ENCODE measurements at regions not wholly inside any gene's neighbourhood (a gene's known extent, or its start where the extent isn't known, plus 50 kb on each side); places are given as distances from the start of the nearest gene placed in this dataset.

- H3K9me3 ChIP-seq = no peaks in the 10 kb centered on the region
- no peaks in the 10 kb centered on the region for H3K36me3 ChIP-seq
- intact Hi-C loops (cut with DNase I) = no loop called here
- no peak overlapping the region for H3K27ac ChIP-seq
- no peaks in the 10 kb centered on the region for H3K27me3 ChIP-seq
- H3K4me1 ChIP-seq = no peaks in the 10 kb centered on the region
- no peak overlapping the region for H3K9ac ChIP-seq (ENCODE audit: low read depth in 2 of 2, low read length in 2 of 2)
- TF ChIP-seq CTCF (IDR thresholded peaks at IDR 0.05) = no peak
- H3K4me3 ChIP-seq = no peak overlapping the region
- DNase-seq = no peak
Observed at GRCh38 chr2:226634943-226635604, 164.5 kb downstream of the IRS1 start.

DNA sequence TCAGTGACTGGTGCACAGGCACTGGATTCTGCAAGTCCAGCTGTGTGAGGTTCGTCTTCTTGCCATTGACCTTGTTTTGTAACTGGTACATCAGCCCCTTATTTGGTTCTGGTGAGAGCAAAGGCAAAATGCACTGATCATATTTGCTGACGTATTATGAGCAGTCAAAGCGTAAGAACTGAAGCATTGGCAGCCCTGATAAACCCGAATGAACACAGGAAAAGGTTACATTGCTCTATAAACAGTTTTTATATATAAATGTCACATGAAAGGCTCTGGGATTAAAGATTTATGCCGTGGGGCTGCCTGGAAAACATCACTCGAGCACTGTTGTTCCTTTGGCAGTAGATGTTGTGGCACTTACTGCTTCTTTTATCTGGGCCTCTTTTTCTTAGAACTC lies 167.9 kb downstream of the IRS1 start:
- H3K9me3 ChIP-seq = no peaks in the 10 kb centered on the region
- no peak overlapping the region for H3K27ac ChIP-seq
- no peak overlapping the region for H3K9ac ChIP-seq (ENCODE audit: low read depth in 2 of 2, low read length in 2 of 2)
- H3K4me1 ChIP-seq = no peaks in the 10 kb centered on the region
- no peaks in the 10 kb centered on the region for H3K36me3 ChIP-seq
- no peak overlapping the region for H3K4me3 ChIP-seq
- intact Hi-C loops (cut with DNase I) = no loop called here
- H3K27me3 ChIP-seq = no peaks in the 10 kb centered on the region
- no peak for TF ChIP-seq CTCF (IDR thresholded peaks at IDR 0.05)
- DNase-seq = no peak

- intact Hi-C loops (cut with DNase I) = no loop called here
Observed at GRCh38 chr2:226631187-226631586, 168.4 kb downstream of the IRS1 start.

DNA sequence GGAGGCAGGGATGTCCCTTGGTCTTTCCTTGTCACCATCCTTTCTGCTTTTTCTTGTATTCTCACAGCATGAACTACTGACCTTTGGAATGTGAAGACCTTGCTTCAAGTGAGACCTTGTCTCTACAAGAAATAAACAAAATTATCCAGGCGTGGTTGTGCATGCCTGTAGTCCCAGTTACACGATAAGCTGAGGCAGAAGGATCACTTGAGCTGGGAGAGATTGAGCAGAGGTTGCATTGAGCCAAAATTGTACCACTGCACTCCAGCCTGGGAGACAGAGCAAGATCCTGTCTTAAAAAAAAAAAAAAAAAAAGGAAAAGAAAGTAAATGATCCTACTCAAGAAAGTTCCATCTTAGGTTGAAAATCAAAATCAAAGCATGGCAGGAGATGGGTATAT lies 173.7 kb downstream of the IRS1 start:
- H3K27ac ChIP-seq = no peak overlapping the region
- no peak for DNase-seq
- no peak for TF ChIP-seq CTCF (IDR thresholded peaks at IDR 0.05)
- no peaks in the 10 kb centered on the region for H3K4me1 ChIP-seq
- no peaks in the 10 kb centered on the region for H3K36me3 ChIP-seq
- intact Hi-C loops (cut with DNase I) = no loop called here
- no peak overlapping the region for H3K9ac ChIP-seq (ENCODE audit: low read depth in 2 of 2, low read length in 2 of 2)
- no peak overlapping the region for H3K4me3 ChIP-seq
- no peaks in the 10 kb centered on the region for H3K27me3 ChIP-seq
- H3K9me3 ChIP-seq = no peaks in the 10 kb centered on the region

More at GRCh38 chr2:226631187-226631586, 168.4 kb downstream of the IRS1 start:
- Histone ChIP-seq H3K4me3 (no peak overlapping the region), H3K4me1 (no peaks in the 10 kb centered on the region), H3K9ac (ENCODE audit: low read depth in 2 of 2, low read length in 2 of 2) (no peak overlapping the region), H3K9me3 (no peaks in the 10 kb centered on the region), H3K27me3 (no peaks in the 10 kb centered on the region), H3K27ac (peak overlapping the region; percentile 5), H3K36me3 (no peaks in the 10 kb centered on the region)
- DNase-seq = no peak
- no peak for TF ChIP-seq CTCF (IDR thresholded peaks at IDR 0.05)

DNA sequence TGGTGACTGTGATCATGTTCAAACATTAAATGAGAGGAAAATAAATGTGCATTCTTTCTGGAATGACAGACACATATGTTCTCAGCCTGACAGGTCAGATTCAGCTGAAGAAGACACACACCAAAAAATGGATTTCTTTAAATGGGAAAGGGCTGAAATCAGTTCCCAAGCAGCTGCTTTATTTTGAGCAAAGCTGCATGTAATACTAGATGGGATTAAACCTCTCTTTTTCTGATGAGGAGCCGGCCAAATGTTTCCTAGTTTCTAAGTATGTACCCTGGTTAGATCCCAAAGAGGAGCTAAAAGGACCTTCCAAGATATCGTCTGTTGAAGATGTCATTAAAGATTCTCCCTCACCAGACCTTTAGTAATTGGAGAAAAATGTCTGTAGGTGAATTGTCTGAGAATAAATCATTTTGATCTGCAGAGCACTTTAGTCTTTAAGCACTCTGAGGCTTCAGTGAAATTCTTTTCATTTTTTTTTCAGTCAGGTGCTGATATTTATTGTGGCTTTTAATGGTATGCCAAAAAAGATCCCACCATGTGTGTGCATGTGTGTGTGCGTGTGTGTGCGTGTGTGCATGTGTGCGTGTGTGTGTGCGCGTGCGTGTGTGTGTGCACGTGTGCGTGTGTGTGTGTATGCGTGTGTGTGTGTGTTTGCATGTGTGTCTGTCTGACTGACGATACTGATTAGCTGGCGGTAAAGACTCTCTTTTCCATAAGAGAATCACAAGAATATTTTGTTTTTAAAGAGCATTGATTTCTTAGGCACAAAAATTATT lies 175.8 kb downstream of the IRS1 start:
- intact Hi-C loops (cut with DNase I) = no loop called here
- TF ChIP-seq CTCF (IDR thresholded peaks at IDR 0.05) = no peak
- H3K4me3 ChIP-seq = no peak overlapping the region
- H3K4me1 ChIP-seq = no peaks in the 10 kb centered on the region
- no peak overlapping the region for H3K9ac ChIP-seq (ENCODE audit: low read depth in 2 of 2, low read length in 2 of 2)
- no peaks in the 10 kb centered on the region for H3K9me3 ChIP-seq
- H3K36me3 ChIP-seq = no peaks in the 10 kb centered on the region
- no peak overlapping the region for H3K27ac ChIP-seq
- no peak for DNase-seq
- no peaks in the 10 kb centered on the region for H3K27me3 ChIP-seq
